T47D (cell line): ENCODE measurements at regions not wholly inside any gene's neighbourhood (a gene's known extent, or its start where the extent isn't known, plus 50 kb on each side); places are given as distances from the start of the nearest gene placed in this dataset.

Experiments used
- DNase-seq, 2 experiments: peaks; one replicate each; pipeline versions ENCODE4 v3.0.0 to v3.0.0-alpha.2; 2011 to 2012; ENCODE audit warnings: low read depth in 1 of 2, low spot score in 1 of 2
- JUND ChIP-seq: IDR thresholded peaks from 2 replicates; pipeline ENCODE4 v1.6.1; 2012; ENCODE audit warnings: low read depth
- in situ Hi-C: cut with HindIII; loops from 2 replicates; pipeline ENCODE4 v1.10.0; 2016; ENCODE audit warnings: low sequenced_read_pairs, low pct_unique_long_range_greater_than_20kb

GRCh38 chr11:11220786-11221185 lies 132.3 kb downstream of the CSNK2A3 start:
- DNase-seq = no peak
- in situ Hi-C loops = no loop called here
- no peak for TF ChIP-seq JUND

GRCh38 chr11:11218629-11218986 lies 134.4 kb downstream of the CSNK2A3 start:
- DNase-seq = peak in 1 of 2 experiments; percentile 48
- in situ Hi-C loops = no loop called here
- TF ChIP-seq JUND = no peak

GRCh38 chr11:11217929-11218628 lies 135.0 kb downstream of the CSNK2A3 start:
- in situ Hi-C loops = no loop called here
- no peak for DNase-seq
- no peak for TF ChIP-seq JUND

GRCh38 chr11:11217289-11217928 lies 135.6 kb downstream of the CSNK2A3 start:
- DNase-seq = no peak
- no peak for TF ChIP-seq JUND
- in situ Hi-C loops = no loop called here

GRCh38 chr11:11215944-11216343 lies 137.1 kb downstream of the CSNK2A3 start:
- DNase-seq = no peak

GRCh38 chr11:11215058-11215815 lies 137.8 kb downstream of the CSNK2A3 start:
- no peak for DNase-seq
- in situ Hi-C loops = no loop called here
- no peak for TF ChIP-seq JUND

More at GRCh38 chr11:11215944-11216343, 137.1 kb downstream of the CSNK2A3 start:
- no peak for TF ChIP-seq JUND
- in situ Hi-C loops = no loop called here

- no peak for TF ChIP-seq JUND
- no peak for DNase-seq
- in situ Hi-C loops = no loop called here
Observed at GRCh38 chr11:11213117-11213516, 139.9 kb downstream of the CSNK2A3 start.

- no peak for DNase-seq
- in situ Hi-C loops = no loop called here
Observed at GRCh38 chr11:11211888-11212287, 141.2 kb downstream of the CSNK2A3 start.

GRCh38 chr11:11211186-11211585 lies 141.9 kb downstream of the CSNK2A3 start:
- in situ Hi-C loops = no loop called here
- no peak for TF ChIP-seq JUND
- DNase-seq = no peak

More at GRCh38 chr11:11211888-11212287, 141.2 kb downstream of the CSNK2A3 start:
- TF ChIP-seq JUND = no peak

- DNase-seq = no peak
- TF ChIP-seq JUND = no peak
- in situ Hi-C loops = no loop called here
Observed at GRCh38 chr11:11210446-11210845, 142.6 kb downstream of the CSNK2A3 start.

- no peak for TF ChIP-seq JUND
- DNase-seq = no peak
- in situ Hi-C loops = no loop called here
Observed at GRCh38 chr11:11209967-11210366, 143.1 kb downstream of the CSNK2A3 start.

- TF ChIP-seq JUND = no peak
- DNase-seq = no peak
- in situ Hi-C loops = no loop called here
Observed at GRCh38 chr11:11208994-11209393, 144.1 kb downstream of the CSNK2A3 start.

- no peak for DNase-seq
- TF ChIP-seq JUND = no peak
- in situ Hi-C loops = no loop called here
Observed at GRCh38 chr11:11207428-11207827, 145.6 kb downstream of the CSNK2A3 start.
